Uterus (tissue), 3 donors: ENCODE measurements at regions not wholly inside any gene's neighbourhood (a gene's known extent, or its start where the extent isn't known, plus 50 kb on each side); places are given as distances from the start of the nearest gene placed in this dataset.
"Not testable (repeated sequence)": the region's sequence is repeated elsewhere in the genome, so short reads cannot be mapped to it uniquely, and the experiment has no call there.

Experiments used
- DNase-seq, 2 donors: peaks; one replicate each; pipeline ENCODE4 v3.0.0-alpha.2; 2019 to 2020
- H3K27ac ChIP-seq, 2 donors: fragments of 200-600 bp; sonication (generic); 1 replicate in 1 of 2; 2 replicates in 1 of 2; pipeline ENCODE4 v1.5.1; 2016 to 2018
- H3K27me3 ChIP-seq, 2 donors: fragments of 200-600 bp; sonication (generic); one replicate each; pipeline ENCODE4 v1.5.1; 2018 to 2019; ENCODE audit warnings: control low read depth in 1 of 2
- H3K36me3 ChIP-seq, 2 donors: fragments of 200-600 bp; sonication (generic); one replicate each; pipeline ENCODE4 v1.5.1; 2019; ENCODE audit warnings: control low read depth in 1 of 2
- H3K4me1 ChIP-seq, 2 donors: fragments of 200-600 bp; sonication (generic); one replicate each; pipeline ENCODE4 v1.5.1; 2018 to 2019; ENCODE audit warnings: control low read depth in 1 of 2
- H3K4me3 ChIP-seq, 2 donors: fragments of 200-600 bp; sonication (generic); 1 replicate in 1 of 2; 2 replicates in 1 of 2; pipeline ENCODE4 v1.5.1; 2018 to 2019; ENCODE audit warnings: mild to moderate bottlenecking in 1 of 2
- H3K9me3 ChIP-seq, 2 donors: fragments of 200-600 bp; sonication (generic); one replicate each; pipeline ENCODE4 v1.5.1; 2019; ENCODE audit warnings: control low read depth in 1 of 2
- POLR2A ChIP-seq, 2 donors: fragments of 450-650 bp; IDR thresholded peaks; one replicate each; pipeline ENCODE4 v1.6.1; 2016; ENCODE audit warnings: antibody characterized with exemption in 2 of 2, mild to moderate bottlenecking in 1 of 2, moderate library complexity in 1 of 2
- intact Hi-C: fragments of 100-400 bp; cut with DNase I; formaldehyde crosslinking; loops from one replicate; pipeline ENCODE4 v1.15.1; 2023; ENCODE audit warnings: low total_unique reads
- TF ChIP-seq, protein P1 (sequence below), 4 experiments: fragments of 200-600 bp in 2 of 4; fragments of 450-650 bp in 2 of 4; sonication (generic) in 2 of 4; IDR thresholded peaks; one replicate each; pipeline ENCODE4 v1.5.1; 2016 to 2019; ENCODE audit warnings: antibody characterized with exemption in 4 of 4, mild to moderate bottlenecking in 2 of 4, moderate library complexity in 1 of 4
- donor health status: DM: yes; HTN: yes; CAD: no.

- Histone ChIP-seq H3K4me3 (no peak overlapping the region), H3K9me3 (peaks cover 0 to 2% of the 10 kb centered on the region in 2 donors), H3K27me3 (no peaks in the 10 kb centered on the region), H3K36me3 (no peaks in the 10 kb centered on the region), H3K4me1 (no peaks in the 10 kb centered on the region), H3K27ac (no peak overlapping the region)
- intact Hi-C loops, result no loop called here
- DNase-seq, result no peak
- TF ChIP-seq, protein P1, sequence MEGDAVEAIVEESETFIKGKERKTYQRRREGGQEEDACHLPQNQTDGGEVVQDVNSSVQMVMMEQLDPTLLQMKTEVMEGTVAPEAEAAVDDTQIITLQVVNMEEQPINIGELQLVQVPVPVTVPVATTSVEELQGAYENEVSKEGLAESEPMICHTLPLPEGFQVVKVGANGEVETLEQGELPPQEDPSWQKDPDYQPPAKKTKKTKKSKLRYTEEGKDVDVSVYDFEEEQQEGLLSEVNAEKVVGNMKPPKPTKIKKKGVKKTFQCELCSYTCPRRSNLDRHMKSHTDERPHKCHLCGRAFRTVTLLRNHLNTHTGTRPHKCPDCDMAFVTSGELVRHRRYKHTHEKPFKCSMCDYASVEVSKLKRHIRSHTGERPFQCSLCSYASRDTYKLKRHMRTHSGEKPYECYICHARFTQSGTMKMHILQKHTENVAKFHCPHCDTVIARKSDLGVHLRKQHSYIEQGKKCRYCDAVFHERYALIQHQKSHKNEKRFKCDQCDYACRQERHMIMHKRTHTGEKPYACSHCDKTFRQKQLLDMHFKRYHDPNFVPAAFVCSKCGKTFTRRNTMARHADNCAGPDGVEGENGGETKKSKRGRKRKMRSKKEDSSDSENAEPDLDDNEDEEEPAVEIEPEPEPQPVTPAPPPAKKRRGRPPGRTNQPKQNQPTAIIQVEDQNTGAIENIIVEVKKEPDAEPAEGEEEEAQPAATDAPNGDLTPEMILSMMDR (IDR thresholded peaks at IDR 0.05), result no peak
- no peak for TF ChIP-seq POLR2A (IDR thresholded peaks at IDR 0.05)
These were observed 351.8 kb upstream of the TMEFF2 start for GRCh38 chr2:192546565-192546964.

DNA sequence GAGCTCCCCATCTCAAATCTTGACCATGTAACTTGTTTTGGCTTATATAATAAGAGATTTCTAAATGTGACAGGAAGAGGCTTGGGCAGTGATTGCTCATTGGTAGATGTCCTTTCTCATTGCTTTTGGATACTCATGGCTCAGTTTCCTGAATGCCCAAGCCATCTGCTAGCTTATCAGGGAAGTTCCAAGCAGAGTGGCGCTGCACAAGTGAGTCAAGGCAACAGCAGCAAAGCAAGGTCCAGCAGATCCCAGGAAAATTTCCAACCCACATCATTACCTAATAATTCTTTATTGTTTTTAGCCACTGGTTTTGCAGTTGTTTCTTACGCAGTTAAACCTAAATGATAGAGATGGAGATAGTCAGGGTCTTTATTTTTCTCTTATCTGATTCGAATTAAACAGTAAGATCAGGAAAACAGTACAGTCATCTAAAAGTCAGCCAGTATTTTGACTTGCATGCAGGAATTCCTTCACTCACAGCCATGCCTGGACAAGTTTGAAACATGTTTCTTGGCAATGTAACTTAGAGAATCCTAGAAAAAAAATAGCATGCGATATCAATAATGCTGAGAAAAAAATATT, 349.7 kb upstream of the TMEFF2 start:
- no peak for TF ChIP-seq POLR2A (IDR thresholded peaks at IDR 0.05)
- TF ChIP-seq, protein P1 (IDR thresholded peaks at IDR 0.05), result no peak
- Histone ChIP-seq H3K27me3 (no peaks in the 10 kb centered on the region), H3K9me3 (peaks cover 0 to 2% of the 10 kb centered on the region in 2 donors), H3K4me1 (no peaks in the 10 kb centered on the region), H3K36me3 (no peaks in the 10 kb centered on the region), H3K27ac (no peak overlapping the region), H3K4me3 (no peak overlapping the region)
- no peak for DNase-seq
- intact Hi-C loops, result no loop called here

DNA sequence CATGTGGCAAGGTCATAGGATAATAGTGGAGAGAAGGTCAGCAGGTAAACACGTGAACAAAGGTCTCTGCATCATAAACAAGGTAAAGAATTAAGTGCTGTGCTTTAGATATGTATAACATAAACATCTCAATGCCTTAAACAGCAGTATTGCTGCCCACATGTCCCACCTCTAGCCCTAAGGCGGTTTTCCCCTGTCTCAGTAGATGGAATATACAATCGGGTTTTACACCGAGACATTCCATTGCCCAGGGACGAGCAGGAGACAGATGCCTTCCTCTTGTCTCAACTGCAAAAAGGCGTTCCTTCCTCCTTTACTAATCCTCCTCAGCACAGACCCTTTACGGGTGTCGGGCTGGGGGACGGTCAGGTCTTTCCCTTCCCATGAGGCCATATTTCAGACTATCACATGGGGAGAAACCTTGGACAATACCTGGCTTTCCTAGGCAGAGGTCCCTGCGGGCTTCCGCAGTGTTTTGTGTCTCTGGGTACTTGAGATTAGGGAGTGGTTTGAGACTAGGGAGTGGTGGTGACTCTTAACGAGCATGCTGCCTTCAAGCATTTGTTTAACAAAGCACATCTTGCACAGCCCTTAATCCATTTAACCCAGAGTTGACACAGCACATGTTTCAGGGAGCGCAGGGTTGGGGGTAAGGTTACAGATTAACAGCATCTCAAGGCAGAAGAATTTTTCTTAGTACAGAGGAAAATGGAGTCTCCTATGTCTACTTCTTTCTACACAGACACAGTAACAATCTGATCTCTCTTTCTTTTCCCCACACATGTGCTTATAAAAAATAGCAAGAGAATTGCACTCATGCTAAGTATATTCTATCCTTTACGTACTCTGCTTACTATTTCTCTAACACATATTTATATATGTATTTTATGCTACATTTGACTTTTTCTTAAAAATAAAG, 347.7 kb upstream of the TMEFF2 start:
- intact Hi-C loops, H3K27ac ChIP-seq: not testable (repeated sequence)

DNA sequence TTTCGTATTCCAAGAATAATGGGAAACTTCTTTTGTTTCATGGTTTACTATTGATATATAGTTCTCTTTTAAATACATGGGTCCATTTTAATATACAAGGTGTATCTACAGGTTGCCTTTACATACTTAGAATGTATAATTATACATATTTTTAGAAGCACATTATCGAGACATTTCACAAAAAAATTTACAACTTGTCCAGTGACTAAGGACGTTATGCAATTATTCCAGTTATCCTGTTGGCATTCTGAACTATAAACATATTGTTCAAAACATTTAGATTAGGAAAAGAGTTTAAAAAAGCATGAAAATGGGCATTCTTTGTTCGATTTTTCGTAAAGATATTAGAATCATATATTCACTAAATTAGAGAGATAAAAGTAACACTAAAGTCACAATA, 344.6 kb upstream of the TMEFF2 start:
- Histone ChIP-seq H3K27me3 (no peaks in the 10 kb centered on the region), H3K4me1 (no peaks in the 10 kb centered on the region), H3K9me3 (no peaks in the 10 kb centered on the region), H3K36me3 (no peaks in the 10 kb centered on the region), H3K4me3 (no peak overlapping the region), H3K27ac (no peak overlapping the region)
- no peak for DNase-seq
- TF ChIP-seq POLR2A (IDR thresholded peaks at IDR 0.05), result no peak
- intact Hi-C loops, result no loop called here

More for the DNA sequence above, 347.7 kb upstream of the TMEFF2 start:
- not testable (repeated sequence) for DNase-seq, H3K36me3 ChIP-seq, H3K4me1 ChIP-seq, H3K9me3 ChIP-seq, H3K27me3 ChIP-seq, H3K4me3 ChIP-seq

- Histone ChIP-seq H3K4me3 (no peak overlapping the region), H3K27ac (no peak overlapping the region), H3K9me3 (no peaks in the 10 kb centered on the region), H3K4me1 (no peaks in the 10 kb centered on the region), H3K27me3 (no peaks in the 10 kb centered on the region), H3K36me3 (no peaks in the 10 kb centered on the region)
- intact Hi-C loops, result no loop called here
- no peak for DNase-seq
- TF ChIP-seq POLR2A (IDR thresholded peaks at IDR 0.05), result no peak
- TF ChIP-seq, protein P1 (IDR thresholded peaks at IDR 0.05), result no peak
These were observed 342.3 kb upstream of the TMEFF2 start for GRCh38 chr2:192536922-192537624.
